K562 (cell line): ENCODE measurements at regions not wholly inside any gene's neighbourhood (a gene's known extent, or its start where the extent isn't known, plus 50 kb on each side); places are given as distances from the start of the nearest gene placed in this dataset.

ENCODE experiments used
- ARID4B ChIP-seq: sonication (generic); formaldehyde crosslinking; IDR thresholded peaks from 2 replicates; pipeline ENCODE4 v1.8.0; 2022; ENCODE audit warnings: mild to moderate bottlenecking, missing genetic modification reagents
- ATF2 ChIP-seq: sonication (generic); formaldehyde crosslinking; IDR thresholded peaks from 2 replicates; pipeline ENCODE4 v1.8.1; 2022; ENCODE audit warnings: missing genetic modification reagents
- ETV5 ChIP-seq: sonication (generic); formaldehyde crosslinking; IDR thresholded peaks from 2 replicates; pipeline ENCODE4 v1.4.0; 2020; ENCODE audit warnings: low read depth, mild to moderate bottlenecking, missing genetic modification reagents
- SFPQ ChIP-seq: fragments of 200-400 bp; formaldehyde crosslinking; IDR thresholded peaks from 2 replicates; pipeline ENCODE4 v1.6.1; 2017; ENCODE audit warnings: mild to moderate bottlenecking, low read depth, low read length, moderate library complexity
- ZNF696 ChIP-seq: fragments of 250-450 bp; sonication (Bioruptor Pico); conservative IDR thresholded peaks from 2 replicates; pipeline ENCODE4 v1.4.0; 2020; ENCODE audit warnings: mild to moderate bottlenecking, moderate library complexity
- ZNF76 ChIP-seq: fragments of 250-450 bp; sonication (Bioruptor Pico); IDR thresholded peaks from 2 replicates; pipeline ENCODE4 v1.4.0; 2020; ENCODE audit warnings: mild to moderate bottlenecking, moderate library complexity, borderline replicate concordance

GRCh38 chr13:85512421-85512820 lies 286.8 kb downstream of the SLITRK6 start (continued):
- no peak for TF ChIP-seq ARID4B (CRISPR knock-in tag)
- TF ChIP-seq ZNF76 (CRISPR knock-in tag), result no peak
- TF ChIP-seq ETV5 (CRISPR knock-in tag), result no peak
- no peak for TF ChIP-seq ATF2 (CRISPR knock-in tag)
- no peak for TF ChIP-seq SFPQ
- no peak for TF ChIP-seq ZNF696
